Stimulated activated CD8-positive, alpha-beta memory T cell treated with anti-CD3 and anti-CD28 coated beads, Interleukin-15, amount 100 ng/mL, for 1 hour (primary cell): ENCODE measurements at regions not wholly inside any gene's neighbourhood (a gene's known extent, or its start where the extent isn't known, plus 50 kb on each side); places are given as distances from the start of the nearest gene placed in this dataset.
A peak's percentile ranks its signal among the peaks of the same experiment; 100 is the strongest.
"Not testable (repeated sequence)": the region's sequence is repeated elsewhere in the genome, so short reads cannot be mapped to it uniquely, and the experiment has no call there.

Experiments used
- DNase-seq: peaks from one replicate; pipeline ENCODE4 v3.0.0-alpha.2; 2020; ENCODE audit warnings: low read depth

GRCh38 chr1:273772-274171 is 177.7 kb downstream of the OR4F29 start:
- DNase-seq = not testable (repeated sequence)

DNA sequence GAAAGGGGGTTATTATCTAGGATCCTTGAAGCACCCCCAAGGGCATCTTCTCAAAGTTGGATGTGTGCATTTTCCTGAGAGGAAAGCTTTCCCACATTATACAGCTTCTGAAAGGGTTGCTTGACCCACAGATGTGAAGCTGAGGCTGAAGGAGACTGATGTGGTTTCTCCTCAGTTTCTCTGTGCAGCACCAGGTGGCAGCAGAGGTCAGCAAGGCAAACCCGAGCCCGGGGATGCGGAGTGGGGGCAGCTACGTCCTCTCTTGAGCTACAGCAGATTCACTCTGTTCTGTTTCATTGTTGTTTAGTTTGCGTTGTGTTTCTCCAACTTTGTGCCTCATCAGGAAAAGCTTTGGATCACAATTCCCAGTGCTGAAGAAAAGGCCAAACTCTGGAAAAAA is 183.7 kb downstream of the OR4F29 start:
- peak; percentile 56 for DNase-seq
